Peyer's patch (tissue), 4 donors: ENCODE measurements at regions not wholly inside any gene's neighbourhood (a gene's known extent, or its start where the extent isn't known, plus 50 kb on each side); places are given as distances from the start of the nearest gene placed in this dataset.

Experiments used
- POLR2A ChIP-seq, 2 donors: fragments of 450-650 bp; IDR thresholded peaks; one replicate each; pipeline ENCODE4 v1.5.1; 2017; ENCODE audit warnings: antibody characterized with exemption in 2 of 2, mild to moderate bottlenecking in 2 of 2, moderate library complexity in 2 of 2
- TF ChIP-seq, protein P1 (sequence below), 6 experiments: fragments of 450-650 bp in 4 of 6; fragments of 200-600 bp in 2 of 6; sonication (generic) in 1 of 6; IDR thresholded peaks; one replicate each; pipeline ENCODE4 v1.5.1; 2017 to 2019; ENCODE audit warnings: antibody characterized with exemption in 6 of 6, mild to moderate bottlenecking in 3 of 6, moderate library complexity in 1 of 6

DNA sequence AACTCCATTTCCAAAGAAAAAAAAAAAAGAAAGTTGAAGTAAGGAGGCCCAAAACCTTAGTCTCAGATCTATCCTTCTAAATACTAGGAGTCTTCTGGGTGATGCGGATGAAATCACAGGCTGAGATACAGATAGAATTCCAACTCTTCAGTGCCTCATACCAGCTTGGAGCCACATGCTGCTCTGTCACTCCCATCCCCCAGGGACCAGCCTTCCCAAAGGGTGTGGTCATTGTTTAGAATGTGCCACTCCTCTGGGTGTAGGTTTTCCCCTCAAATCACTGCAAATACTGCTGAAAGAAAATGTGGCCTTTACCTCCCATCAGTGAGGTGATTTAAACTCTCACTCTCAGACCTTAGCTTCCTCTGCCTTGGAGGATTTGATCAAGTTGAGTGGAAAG, 112.9 kb downstream of the CDC7 start:
- TF ChIP-seq, protein P1, sequence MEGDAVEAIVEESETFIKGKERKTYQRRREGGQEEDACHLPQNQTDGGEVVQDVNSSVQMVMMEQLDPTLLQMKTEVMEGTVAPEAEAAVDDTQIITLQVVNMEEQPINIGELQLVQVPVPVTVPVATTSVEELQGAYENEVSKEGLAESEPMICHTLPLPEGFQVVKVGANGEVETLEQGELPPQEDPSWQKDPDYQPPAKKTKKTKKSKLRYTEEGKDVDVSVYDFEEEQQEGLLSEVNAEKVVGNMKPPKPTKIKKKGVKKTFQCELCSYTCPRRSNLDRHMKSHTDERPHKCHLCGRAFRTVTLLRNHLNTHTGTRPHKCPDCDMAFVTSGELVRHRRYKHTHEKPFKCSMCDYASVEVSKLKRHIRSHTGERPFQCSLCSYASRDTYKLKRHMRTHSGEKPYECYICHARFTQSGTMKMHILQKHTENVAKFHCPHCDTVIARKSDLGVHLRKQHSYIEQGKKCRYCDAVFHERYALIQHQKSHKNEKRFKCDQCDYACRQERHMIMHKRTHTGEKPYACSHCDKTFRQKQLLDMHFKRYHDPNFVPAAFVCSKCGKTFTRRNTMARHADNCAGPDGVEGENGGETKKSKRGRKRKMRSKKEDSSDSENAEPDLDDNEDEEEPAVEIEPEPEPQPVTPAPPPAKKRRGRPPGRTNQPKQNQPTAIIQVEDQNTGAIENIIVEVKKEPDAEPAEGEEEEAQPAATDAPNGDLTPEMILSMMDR (IDR thresholded peaks at IDR 0.05) = no peak
- TF ChIP-seq POLR2A (IDR thresholded peaks at IDR 0.05) = no peak
